ENCODE measurements at regions not wholly inside any gene's neighbourhood (a gene's known extent, or its start where the extent isn't known, plus 50 kb on each side); places are given as distances from the start of the nearest gene placed in this dataset.

GRCh38 chr4:62591756-62592155 is 1391.6 kb downstream of the ADGRL3 start:
- TF ChIP-seq ZNF318 (CRISPR knock-in tag; IDR thresholded peaks at IDR 0.05) (no peak), FOXM1 (CRISPR knock-in tag; IDR thresholded peaks at IDR 0.05) (no peak), DNMT3B (CRISPR knock-in tag; conservative IDR thresholded peaks at IDR 0.05) (no peak), CTCF (CRISPR knock-in tag; IDR thresholded peaks at IDR 0.05) (no peak), CCAR2 (optimal IDR thresholded peaks at IDR 0.05; ENCODE audit: low read depth, low read length) (no peak), U2AF2 (IDR thresholded peaks at IDR 0.05; ENCODE audit: low read depth, low read length) (no peak), MTA1 (CRISPR knock-in tag; IDR thresholded peaks at IDR 0.05; ENCODE audit: borderline replicate concordance) (no peak), SMARCC2 (IDR thresholded peaks at IDR 0.05) (no peak)
- TF ChIP-seq, protein P1, sequence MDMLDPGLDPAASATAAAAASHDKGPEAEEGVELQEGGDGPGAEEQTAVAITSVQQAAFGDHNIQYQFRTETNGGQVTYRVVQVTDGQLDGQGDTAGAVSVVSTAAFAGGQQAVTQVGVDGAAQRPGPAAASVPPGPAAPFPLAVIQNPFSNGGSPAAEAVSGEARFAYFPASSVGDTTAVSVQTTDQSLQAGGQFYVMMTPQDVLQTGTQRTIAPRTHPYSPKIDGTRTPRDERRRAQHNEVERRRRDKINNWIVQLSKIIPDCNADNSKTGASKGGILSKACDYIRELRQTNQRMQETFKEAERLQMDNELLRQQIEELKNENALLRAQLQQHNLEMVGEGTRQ (IDR thresholded peaks at IDR 0.05; ENCODE audit: low read depth, low read length) = no peak
- TF ChIP-seq, protein P1 (CRISPR knock-in tag; IDR thresholded peaks at IDR 0.05; ENCODE audit: borderline replicate concordance) = no peak

All from HepG2 (cell line).